Memory B cell (primary cell): ENCODE measurements at regions not wholly inside any gene's neighbourhood (a gene's known extent, or its start where the extent isn't known, plus 50 kb on each side); places are given as distances from the start of the nearest gene placed in this dataset.

Source experiments
- ATAC-seq: fragments of 150-1000 bp; cut with Tn5 transposase; 2 replicates; pipeline ENCODE4 v1.10.0; 2021; ENCODE audit warnings: low read depth, mild to moderate bottlenecking, moderate library complexity
- DNase-seq, 2 donors: peaks; one replicate each; pipeline ENCODE4 v3.0.0; 2022; ENCODE audit warnings: low spot score in 2 of 2
- H3K27ac Mint-ChIP-seq: one replicate; pipeline ENCODE4 v1.8.0; 2022; ENCODE audit warnings: mild to moderate bottlenecking, moderate library complexity, mixed read lengths
- H3K27me3 Mint-ChIP-seq: one replicate; pipeline ENCODE4 v1.8.0; 2022; ENCODE audit warnings: mixed read lengths
- H3K36me3 Mint-ChIP-seq: one replicate; pipeline ENCODE4 v1.8.0; 2022; ENCODE audit warnings: mild to moderate bottlenecking, mixed read lengths
- H3K4me1 Mint-ChIP-seq: one replicate; pipeline ENCODE4 v1.8.0; 2022; ENCODE audit warnings: mixed read lengths
- H3K4me3 Mint-ChIP-seq: one replicate; pipeline ENCODE4 v1.8.0; 2022; ENCODE audit warnings: mild to moderate bottlenecking, moderate library complexity, mixed read lengths
- H3K9me3 Mint-ChIP-seq: one replicate; pipeline ENCODE4 v1.8.0; 2022; ENCODE audit warnings: mixed read lengths

DNA sequence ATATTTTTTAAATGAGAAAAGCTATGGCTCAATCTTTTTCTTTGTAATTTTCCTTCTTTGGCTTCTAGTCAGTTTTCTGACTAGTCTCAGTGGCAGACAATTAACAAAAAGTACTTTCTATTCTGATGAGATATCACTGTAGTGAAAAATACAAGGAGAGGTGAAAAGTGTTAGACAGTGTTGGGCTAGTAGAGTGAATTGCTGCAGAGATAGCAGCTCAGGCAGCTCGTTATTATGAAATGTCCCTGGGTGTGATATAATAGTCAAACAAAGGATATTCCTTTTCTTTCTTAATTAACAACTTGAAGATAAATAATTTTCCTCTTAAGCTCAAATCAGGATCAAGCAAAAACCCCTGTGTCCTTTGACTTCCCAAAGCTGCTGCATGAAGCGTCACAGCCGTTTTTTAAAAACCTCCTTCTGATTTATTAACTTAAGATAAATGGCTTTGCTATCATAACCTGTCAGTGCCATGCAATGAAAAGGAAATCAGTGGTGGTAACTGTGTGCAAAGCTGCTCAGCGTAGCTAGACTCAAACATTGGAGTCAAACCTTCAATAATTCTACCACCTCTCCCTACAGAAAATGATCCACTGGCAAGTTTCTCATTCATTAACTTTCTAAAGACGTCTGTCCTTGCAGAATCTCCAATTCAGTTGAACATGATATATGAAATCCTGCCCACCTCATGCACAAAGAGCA is 646.6 kb upstream of the PTBP2 start:
- no peaks in the 10 kb centered on the region for H3K4me1 Mint-ChIP-seq

DNA sequence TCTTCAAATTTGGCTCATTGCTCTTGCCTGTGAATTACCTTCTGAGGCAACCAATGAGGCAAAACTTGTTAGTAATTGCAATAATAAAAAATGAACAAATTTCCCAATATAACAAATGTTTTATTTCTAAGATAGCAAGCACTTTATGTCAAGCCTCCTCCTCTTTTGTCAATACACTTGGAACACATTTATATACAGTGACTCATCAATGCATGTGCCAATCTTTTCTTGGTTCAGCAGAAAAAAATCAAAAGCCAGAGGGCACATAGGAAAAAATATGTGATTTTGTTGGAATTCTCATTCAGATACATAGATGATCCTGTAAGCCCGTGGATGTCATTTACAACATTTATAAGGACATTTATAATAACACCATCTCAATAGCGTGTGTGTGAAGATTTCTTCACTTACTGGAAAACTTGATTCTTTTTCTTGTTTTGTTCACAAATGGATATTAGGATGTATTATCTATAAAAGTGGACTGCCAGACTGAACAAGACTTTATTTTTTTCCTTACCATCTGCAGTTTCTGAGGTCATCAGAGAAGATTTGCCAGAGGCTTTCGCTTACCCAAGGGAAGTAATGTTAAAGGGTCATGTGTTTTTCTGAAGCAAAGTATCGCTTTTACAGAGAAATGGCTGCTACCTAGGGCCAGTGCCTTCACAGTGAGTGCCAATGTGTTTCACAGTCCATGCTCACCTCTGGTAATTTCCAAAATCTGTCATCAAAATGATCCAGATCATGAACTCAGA is 645.7 kb upstream of the PTBP2 start:
- Mint-ChIP-seq H3K4me1 (no peaks in the 10 kb centered on the region), H3K27me3 (no peaks in the 10 kb centered on the region), H3K4me3 (no peak overlapping the region), H3K36me3 (no peaks in the 10 kb centered on the region), H3K9me3 (peaks cover 7% of the 10 kb centered on the region), H3K27ac (no peak overlapping the region)
- DNase-seq, result no peak
- ATAC-seq, result no peak

More for the DNA sequence above, 646.6 kb upstream of the PTBP2 start:
- Mint-ChIP-seq H3K27me3 (no peaks in the 10 kb centered on the region), H3K9me3 (peaks cover 5% of the 10 kb centered on the region), H3K27ac (no peak overlapping the region), H3K36me3 (no peaks in the 10 kb centered on the region), H3K4me3 (no peak overlapping the region)
- no peak for ATAC-seq
- no peak for DNase-seq

DNA sequence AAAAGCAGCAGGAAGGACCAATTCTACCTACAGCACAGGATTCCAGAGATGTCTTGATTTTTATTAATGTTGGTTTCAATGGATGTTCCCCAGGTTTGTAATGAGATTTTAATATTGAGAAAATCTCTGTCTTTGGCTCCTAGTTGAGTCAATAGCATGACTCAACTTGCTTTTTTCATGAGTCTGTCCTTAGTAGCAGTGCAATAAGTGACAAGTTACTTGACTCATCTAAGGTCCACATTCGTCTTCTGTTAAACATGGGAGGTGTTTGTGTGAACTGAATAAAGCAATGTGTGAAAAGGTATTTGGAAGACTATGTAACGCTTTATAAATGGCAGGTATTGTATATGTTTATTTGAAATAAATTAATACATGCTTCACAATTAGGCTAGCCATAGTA is 645.0 kb upstream of the PTBP2 start:
- Mint-ChIP-seq H3K36me3 (no peaks in the 10 kb centered on the region), H3K9me3 (peaks cover 6% of the 10 kb centered on the region), H3K4me3 (no peak overlapping the region), H3K27me3 (no peaks in the 10 kb centered on the region), H3K4me1 (no peaks in the 10 kb centered on the region), H3K27ac (no peak overlapping the region)
- DNase-seq (no peak), ATAC-seq (no peak)

DNA sequence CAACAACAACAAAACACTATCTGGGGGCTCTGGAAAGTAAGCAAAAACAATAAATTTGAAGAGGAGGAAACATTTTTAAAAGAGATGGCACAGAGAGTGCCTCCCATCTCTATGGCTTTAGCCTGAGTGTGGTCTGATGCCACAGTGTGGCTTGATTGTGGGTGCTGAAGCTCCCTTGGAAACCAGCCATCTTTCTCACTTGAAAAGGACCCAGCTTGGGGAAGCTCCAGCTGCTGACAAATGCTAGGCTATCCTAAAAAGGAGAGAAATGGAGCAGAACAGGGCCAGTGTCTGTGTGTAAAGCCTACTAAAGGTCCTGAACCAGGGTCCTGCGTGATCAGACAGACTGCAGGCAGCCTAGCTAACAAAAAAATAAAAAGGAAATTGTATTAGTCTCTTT is 642.0 kb upstream of the PTBP2 start:
- ATAC-seq (no peak), DNase-seq (no peak)
- Mint-ChIP-seq H3K4me3 (no peak overlapping the region), H3K27me3 (no peaks in the 10 kb centered on the region), H3K36me3 (no peaks in the 10 kb centered on the region), H3K27ac (no peak overlapping the region), H3K4me1 (no peaks in the 10 kb centered on the region), H3K9me3 (peaks cover 6% of the 10 kb centered on the region)

DNA sequence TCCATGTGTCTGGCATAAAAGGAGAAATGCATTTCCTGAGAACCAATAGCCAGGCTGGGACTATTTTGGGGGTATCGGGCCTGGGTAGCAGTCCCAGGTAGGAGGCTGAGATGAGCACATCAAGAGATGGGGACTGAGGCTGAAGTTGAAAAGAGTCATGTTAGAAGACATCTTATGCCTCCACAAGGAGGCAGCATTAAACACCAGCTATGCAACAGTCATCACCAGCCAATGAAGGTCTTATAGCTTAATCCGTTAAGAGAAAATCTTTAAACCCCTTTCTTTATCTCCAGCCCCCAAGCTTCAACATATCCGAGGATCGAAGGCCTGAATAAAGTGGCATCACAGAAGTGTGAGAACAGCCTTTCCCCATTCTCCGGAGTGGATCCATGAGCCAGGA is 640.7 kb upstream of the PTBP2 start:
- peaks cover 6% of the 10 kb centered on the region for H3K9me3 Mint-ChIP-seq
- H3K4me1 Mint-ChIP-seq, result no peaks in the 10 kb centered on the region
- no peak for DNase-seq
- H3K27ac Mint-ChIP-seq, result no peak overlapping the region
- no peaks in the 10 kb centered on the region for H3K36me3 Mint-ChIP-seq
- no peaks in the 10 kb centered on the region for H3K27me3 Mint-ChIP-seq
- no peak for ATAC-seq
- H3K4me3 Mint-ChIP-seq, result no peak overlapping the region

DNA sequence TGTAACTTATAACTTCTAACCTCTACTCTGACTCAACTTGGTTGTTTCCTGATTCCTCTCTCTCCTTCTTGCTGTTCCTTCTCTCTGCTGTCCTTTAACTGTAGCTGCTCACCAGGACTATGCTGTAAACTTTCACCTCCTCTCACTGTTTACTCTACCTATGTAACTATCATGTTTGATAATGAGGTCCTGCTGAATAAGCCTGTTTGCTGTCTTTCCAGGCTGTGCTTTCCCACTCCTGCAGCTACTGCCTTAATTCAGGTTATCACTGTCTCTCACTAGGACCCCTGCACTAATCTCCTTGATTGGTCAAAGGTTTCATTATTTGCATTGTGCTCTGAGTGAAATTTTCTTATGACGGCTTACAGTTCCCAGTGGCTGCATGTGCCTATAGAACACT is 633.9 kb upstream of the PTBP2 start:
- no peak overlapping the region for H3K4me3 Mint-ChIP-seq
- no peaks in the 10 kb centered on the region for H3K27me3 Mint-ChIP-seq
- no peak overlapping the region for H3K27ac Mint-ChIP-seq
- DNase-seq (no peak), ATAC-seq (no peak)
- H3K36me3 Mint-ChIP-seq, result no peaks in the 10 kb centered on the region
- H3K4me1 Mint-ChIP-seq, result no peaks in the 10 kb centered on the region
- H3K9me3 Mint-ChIP-seq, result peaks cover 3% of the 10 kb centered on the region

DNA sequence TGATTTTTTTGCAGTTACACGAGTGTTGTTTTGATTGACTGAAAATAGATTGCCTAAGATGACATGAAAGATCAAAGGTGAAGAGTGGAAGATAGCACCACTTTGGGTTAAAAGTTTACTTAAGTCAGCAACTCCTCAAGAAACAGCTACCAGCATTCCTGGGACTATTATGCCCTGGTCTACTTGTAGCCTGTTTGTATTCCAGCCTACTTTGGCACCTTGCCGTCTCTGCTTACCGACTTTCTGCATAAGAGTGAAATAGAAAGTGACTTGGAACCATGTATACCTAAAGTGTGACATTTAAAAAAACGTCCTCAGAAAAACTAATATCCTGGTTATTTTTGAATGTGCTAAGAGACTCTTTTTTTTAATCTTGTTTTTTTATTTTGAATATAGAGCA is 631.5 kb upstream of the PTBP2 start:
- Mint-ChIP-seq H3K36me3 (no peaks in the 10 kb centered on the region), H3K9me3 (peaks cover 2% of the 10 kb centered on the region), H3K27me3 (no peaks in the 10 kb centered on the region), H3K4me3 (no peak overlapping the region), H3K4me1 (no peaks in the 10 kb centered on the region), H3K27ac (no peak overlapping the region)
- ATAC-seq (no peak), DNase-seq (no peak)

DNA sequence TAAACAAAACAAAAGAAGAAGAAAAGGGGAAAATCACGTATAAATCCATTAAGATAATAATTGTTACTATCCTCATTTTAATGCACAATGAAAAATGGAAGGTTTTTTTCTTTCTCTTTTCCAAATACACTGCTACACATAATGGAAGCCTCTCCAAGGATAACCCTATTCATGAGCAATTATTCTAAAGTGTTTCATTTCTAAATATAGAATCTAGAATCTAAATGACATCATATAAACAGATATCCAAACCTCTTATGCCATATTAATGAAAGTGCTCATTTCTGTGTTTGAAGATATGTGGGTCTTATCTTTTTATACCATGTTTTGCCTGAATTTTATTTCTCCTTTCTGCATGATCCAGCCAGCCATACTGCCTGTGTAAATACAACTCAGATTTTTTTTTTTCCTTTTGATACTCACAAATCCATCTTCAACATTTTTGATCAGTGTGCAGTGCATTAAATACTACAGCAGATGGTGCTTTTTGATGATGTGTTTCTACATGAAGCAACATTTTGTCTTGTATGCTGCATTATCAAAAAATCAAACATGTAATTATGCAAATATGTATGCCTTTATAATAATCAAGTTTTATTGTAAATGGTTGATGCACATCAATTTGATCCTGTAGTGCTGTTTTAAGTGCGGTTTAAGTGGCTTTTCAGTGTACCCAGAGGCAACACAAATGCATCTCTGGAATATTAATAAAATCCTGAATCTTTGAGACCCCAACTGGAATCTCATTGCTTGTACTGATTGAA is 625.6 kb upstream of the PTBP2 start:
- no peak for ATAC-seq
- H3K27me3 Mint-ChIP-seq, result no peaks in the 10 kb centered on the region
- DNase-seq, result no peak
- no peak overlapping the region for H3K27ac Mint-ChIP-seq
- no peaks in the 10 kb centered on the region for H3K36me3 Mint-ChIP-seq
- peaks cover 2% of the 10 kb centered on the region for H3K9me3 Mint-ChIP-seq
- H3K4me3 Mint-ChIP-seq, result no peak overlapping the region
- no peaks in the 10 kb centered on the region for H3K4me1 Mint-ChIP-seq

DNA sequence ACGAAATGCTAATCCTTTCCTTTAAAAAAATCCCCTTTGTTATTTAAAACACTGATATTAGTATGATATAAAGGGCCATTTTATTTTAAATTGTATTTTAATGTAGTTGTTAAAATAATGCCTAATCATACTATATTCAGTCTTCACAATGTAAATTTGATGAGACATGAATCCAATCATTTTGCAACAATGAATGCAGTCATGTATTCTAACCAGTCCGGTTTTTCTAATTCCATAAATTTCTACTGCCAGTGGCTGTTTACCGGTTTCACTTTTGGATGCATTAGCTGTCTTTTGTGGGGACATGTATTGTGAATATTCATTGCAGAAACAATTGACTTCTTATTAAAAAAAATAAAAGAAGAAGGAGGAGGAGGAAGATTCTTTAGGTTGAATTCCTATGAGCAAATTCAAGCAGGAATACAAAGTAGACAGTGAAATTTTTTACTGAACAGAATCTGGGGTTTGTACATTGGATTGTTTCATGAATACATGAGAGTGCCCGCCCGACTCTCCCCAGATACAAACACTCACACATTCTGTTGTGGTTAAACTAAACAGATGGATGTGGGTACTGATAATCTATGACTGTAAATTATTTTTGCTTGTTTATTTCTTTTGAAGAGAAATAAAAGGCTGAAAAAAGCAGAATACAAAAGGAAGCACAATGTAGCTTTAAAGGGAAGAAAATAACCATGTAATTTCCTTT is 624.8 kb upstream of the PTBP2 start:
- Mint-ChIP-seq H3K9me3 (peaks cover 2% of the 10 kb centered on the region), H3K36me3 (no peaks in the 10 kb centered on the region), H3K27ac (no peak overlapping the region), H3K4me1 (no peaks in the 10 kb centered on the region), H3K4me3 (no peak overlapping the region), H3K27me3 (no peaks in the 10 kb centered on the region)
- no peak for DNase-seq
- ATAC-seq, result no peak

DNA sequence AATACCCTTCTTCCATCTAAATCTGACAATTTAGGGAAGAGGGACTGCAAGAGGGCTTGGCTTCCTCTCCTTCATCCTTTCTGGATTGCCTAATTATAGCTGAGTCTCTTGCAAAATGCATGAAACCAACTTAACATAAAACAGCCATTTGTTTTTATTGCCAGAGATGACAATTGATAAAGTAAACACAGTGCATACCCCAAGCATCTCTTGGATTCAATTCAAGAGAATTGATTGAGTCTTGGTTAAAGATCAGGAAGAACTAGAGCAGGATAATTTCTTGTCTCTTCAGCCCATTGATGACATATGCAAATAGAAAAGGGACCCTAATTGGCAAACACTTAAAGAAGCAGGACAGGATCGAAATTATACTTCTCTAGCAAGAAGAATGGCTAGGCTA is 617.1 kb upstream of the PTBP2 start:
- no peaks in the 10 kb centered on the region for H3K27me3 Mint-ChIP-seq
- no peak overlapping the region for H3K27ac Mint-ChIP-seq
- no peaks in the 10 kb centered on the region for H3K4me1 Mint-ChIP-seq
- peaks cover 2% of the 10 kb centered on the region for H3K9me3 Mint-ChIP-seq
- H3K36me3 Mint-ChIP-seq, result no peaks in the 10 kb centered on the region
- DNase-seq (no peak), ATAC-seq (no peak)
- H3K4me3 Mint-ChIP-seq, result no peak overlapping the region

DNA sequence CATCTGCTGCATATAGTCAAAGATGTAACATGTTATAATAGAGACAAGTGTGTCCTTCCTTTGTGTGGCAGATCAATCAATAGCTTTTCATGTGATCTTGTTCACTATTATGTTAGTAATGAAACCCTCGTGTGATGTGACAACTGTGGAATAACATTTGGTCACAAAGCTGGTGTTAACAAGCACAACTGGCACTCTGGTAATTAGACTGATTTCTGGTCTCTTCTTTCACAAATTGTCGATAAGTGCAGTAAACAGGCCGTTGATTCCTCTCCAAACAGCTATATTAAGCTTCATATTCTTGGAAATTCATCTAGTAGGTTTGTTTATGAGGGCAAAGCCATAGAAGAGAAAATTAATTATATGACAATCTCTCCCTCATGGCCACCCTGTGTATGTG is 616.7 kb upstream of the PTBP2 start:
- H3K27me3 Mint-ChIP-seq, result no peaks in the 10 kb centered on the region
- no peak overlapping the region for H3K27ac Mint-ChIP-seq
- no peak overlapping the region for H3K4me3 Mint-ChIP-seq
- no peak for DNase-seq
- peaks cover 2% of the 10 kb centered on the region for H3K9me3 Mint-ChIP-seq
- no peaks in the 10 kb centered on the region for H3K36me3 Mint-ChIP-seq
- ATAC-seq, result no peak
- no peaks in the 10 kb centered on the region for H3K4me1 Mint-ChIP-seq

DNA sequence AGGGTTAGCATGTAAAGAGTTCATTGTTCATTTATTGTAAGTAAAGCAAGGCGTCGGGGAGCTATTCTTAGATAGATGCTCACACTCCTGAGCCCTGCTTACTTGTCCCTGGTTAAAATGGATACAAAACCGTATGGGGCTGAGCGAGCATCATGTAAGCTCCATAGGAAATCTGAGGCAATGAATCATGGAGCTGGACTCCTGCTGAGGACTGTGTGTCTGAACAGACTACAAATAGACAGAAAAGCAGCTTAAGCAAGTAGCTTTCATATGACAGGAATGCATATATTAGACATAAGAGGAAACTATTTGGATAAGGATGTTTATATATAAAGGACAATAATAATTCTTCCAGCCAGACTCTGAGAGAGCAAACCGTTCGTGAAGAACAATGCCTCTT is 604.9 kb upstream of the PTBP2 start:
- H3K27me3 Mint-ChIP-seq, result no peaks in the 10 kb centered on the region
- H3K4me3 Mint-ChIP-seq, result no peak overlapping the region
- no peak for ATAC-seq
- H3K27ac Mint-ChIP-seq, result no peak overlapping the region
- H3K9me3 Mint-ChIP-seq, result peaks cover 6% of the 10 kb centered on the region
- no peaks in the 10 kb centered on the region for H3K4me1 Mint-ChIP-seq
- no peak for DNase-seq
- H3K36me3 Mint-ChIP-seq, result no peaks in the 10 kb centered on the region

DNA sequence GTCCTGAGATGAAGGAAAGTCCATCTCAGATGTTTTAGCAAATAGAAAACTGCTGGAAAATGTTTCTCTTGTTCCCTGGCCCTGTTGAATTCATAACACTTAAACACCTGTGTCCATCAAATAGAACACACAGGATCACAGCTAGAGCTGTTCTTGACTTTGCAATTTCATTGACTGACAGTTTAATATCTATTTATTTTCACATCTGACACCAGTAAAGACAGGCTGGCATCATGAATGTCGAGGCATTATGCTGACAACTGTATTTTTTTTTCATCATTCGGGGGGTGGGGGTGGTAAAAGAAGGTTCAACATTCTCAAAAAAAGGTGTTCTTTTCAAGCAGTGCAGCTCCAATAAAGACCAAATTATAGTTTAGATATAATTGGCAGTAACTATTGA is 591.2 kb upstream of the PTBP2 start:
- Mint-ChIP-seq H3K27me3 (no peaks in the 10 kb centered on the region), H3K9me3 (peaks cover 2% of the 10 kb centered on the region), H3K36me3 (no peaks in the 10 kb centered on the region), H3K27ac (no peak overlapping the region), H3K4me3 (no peak overlapping the region), H3K4me1 (no peaks in the 10 kb centered on the region)
- no peak for DNase-seq
- no peak for ATAC-seq

DNA sequence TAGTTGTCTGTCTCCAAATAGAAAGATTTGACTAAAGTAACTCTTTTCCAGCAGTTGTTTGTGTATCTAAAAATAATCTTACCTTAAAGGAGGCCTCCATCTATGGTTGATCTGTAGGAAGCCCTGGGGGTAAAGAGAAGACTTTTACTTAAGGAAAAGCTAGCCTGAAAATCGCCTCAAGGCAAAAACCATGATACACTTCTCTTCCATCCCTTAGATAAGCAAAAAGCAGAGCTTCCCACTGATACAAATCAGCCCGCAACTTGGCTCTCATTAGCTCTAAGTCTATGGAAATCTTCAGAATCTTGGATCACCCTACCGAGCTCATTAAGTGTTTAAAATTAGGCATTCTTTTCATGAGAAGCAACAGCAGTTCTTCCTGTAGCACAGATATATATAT is 576.9 kb upstream of the PTBP2 start:
- H3K4me1 Mint-ChIP-seq, result no peaks in the 10 kb centered on the region
- H3K4me3 Mint-ChIP-seq, result no peak overlapping the region
- peaks cover 1% of the 10 kb centered on the region for H3K9me3 Mint-ChIP-seq
- no peaks in the 10 kb centered on the region for H3K27me3 Mint-ChIP-seq
- no peak for ATAC-seq
- H3K36me3 Mint-ChIP-seq, result no peaks in the 10 kb centered on the region
- DNase-seq, result no peak
- H3K27ac Mint-ChIP-seq, result no peak overlapping the region
